ENCODE measurements at regions not wholly inside any gene's neighbourhood (a gene's known extent, or its start where the extent isn't known, plus 50 kb on each side); places are given as distances from the start of the nearest gene placed in this dataset.

GRCh38 chr5:68821056-68821455 lies 272.8 kb upstream of the SLC30A5 start:
- Histone ChIP-seq H3K9me3 (no peaks in the 10 kb centered on the region), H3K36me3 (no peaks in the 10 kb centered on the region), H3K4me1 (peaks cover 0 to 5% (median 0%) of the 10 kb centered on the region in 4 donors), H3K27me3 (no peaks in the 10 kb centered on the region), H3K27ac (no peak overlapping the region), H3K4me3 (no peak overlapping the region)
- no peak for DNase-seq
- TF ChIP-seq CTCF (IDR thresholded peaks at IDR 0.05): no peak
- intact Hi-C loops (cut with DNase I; ENCODE audit: low total_unique reads): no loop called here

- no peak overlapping the region for H3K4me3 ChIP-seq
Observed at GRCh38 chr5:68822796-68823195, 271.0 kb upstream of the SLC30A5 start.

GRCh38 chr5:68823301-68823700 lies 270.5 kb upstream of the SLC30A5 start:
- intact Hi-C loops (cut with DNase I; ENCODE audit: low total_unique reads): no loop called here
- no peak for DNase-seq
- Histone ChIP-seq H3K4me3 (no peak overlapping the region), H3K27ac (no peak overlapping the region), H3K4me1 (peaks cover 0 to 4% (median 0%) of the 10 kb centered on the region in 4 donors), H3K36me3 (no peaks in the 10 kb centered on the region), H3K9me3 (no peaks in the 10 kb centered on the region), H3K27me3 (no peaks in the 10 kb centered on the region)
- TF ChIP-seq CTCF (IDR thresholded peaks at IDR 0.05): no peak

More at GRCh38 chr5:68822796-68823195, 271.0 kb upstream of the SLC30A5 start:
- DNase-seq: no peak
- H3K36me3 ChIP-seq: no peaks in the 10 kb centered on the region
- H3K9me3 ChIP-seq: no peaks in the 10 kb centered on the region
- no peak overlapping the region for H3K27ac ChIP-seq
- TF ChIP-seq CTCF (IDR thresholded peaks at IDR 0.05): no peak
- H3K4me1 ChIP-seq: peaks cover 0 to 5% (median 0%) of the 10 kb centered on the region in 4 donors
- no peaks in the 10 kb centered on the region for H3K27me3 ChIP-seq
- intact Hi-C loops (cut with DNase I; ENCODE audit: low total_unique reads): no loop called here

- Histone ChIP-seq H3K4me3 (no peak overlapping the region), H3K27me3 (no peaks in the 10 kb centered on the region), H3K4me1 (no peaks in the 10 kb centered on the region), H3K36me3 (no peaks in the 10 kb centered on the region), H3K27ac (no peak overlapping the region), H3K9me3 (no peaks in the 10 kb centered on the region)
- intact Hi-C loops (cut with DNase I; ENCODE audit: low total_unique reads): no loop called here
- no peak for DNase-seq
- no peak for TF ChIP-seq CTCF (IDR thresholded peaks at IDR 0.05)
Observed at GRCh38 chr5:68830377-68830898, 263.4 kb upstream of the SLC30A5 start.

- peaks cover 0 to 11% (median 0%) of the 10 kb centered on the region in 4 donors for H3K4me1 ChIP-seq
- H3K36me3 ChIP-seq: no peaks in the 10 kb centered on the region
- no peak overlapping the region for H3K27ac ChIP-seq
- TF ChIP-seq CTCF (IDR thresholded peaks at IDR 0.05): no peak
- intact Hi-C loops (cut with DNase I; ENCODE audit: low total_unique reads): no loop called here
- no peaks in the 10 kb centered on the region for H3K27me3 ChIP-seq
- no peaks in the 10 kb centered on the region for H3K9me3 ChIP-seq
- H3K4me3 ChIP-seq: no peak overlapping the region
- peak in 1 of 2 donors; percentile 51 for DNase-seq
Observed at GRCh38 chr5:68834491-68834981, 259.3 kb upstream of the SLC30A5 start.
